ENCODE measurements at regions not wholly inside any gene's neighbourhood (a gene's known extent, or its start where the extent isn't known, plus 50 kb on each side); places are given as distances from the start of the nearest gene placed in this dataset.

DNA sequence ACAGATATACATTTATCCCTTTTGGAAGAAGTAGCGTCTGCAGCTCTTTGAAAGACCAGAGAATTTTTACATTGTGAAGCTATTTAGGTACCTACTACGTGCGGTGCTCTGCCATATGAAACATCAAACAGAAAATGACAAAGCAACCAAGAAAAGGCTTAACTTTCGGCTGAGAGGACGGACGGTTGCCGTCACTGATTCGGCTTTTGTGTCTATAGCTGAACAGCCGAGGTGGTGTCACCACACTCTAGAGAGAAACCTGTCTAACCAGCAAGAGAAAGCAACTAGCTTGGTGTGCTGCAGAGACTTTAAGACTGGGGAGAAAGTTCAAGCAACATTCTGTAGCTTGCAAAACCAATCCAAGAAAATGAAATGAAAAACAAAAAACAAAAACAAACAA, 145.5 kb downstream of the SHOX start:
- TF ChIP-seq JUNB (IDR thresholded peaks at IDR 0.05; ENCODE audit: unreplicated experiment) = no peak
- TF ChIP-seq, protein P1, sequence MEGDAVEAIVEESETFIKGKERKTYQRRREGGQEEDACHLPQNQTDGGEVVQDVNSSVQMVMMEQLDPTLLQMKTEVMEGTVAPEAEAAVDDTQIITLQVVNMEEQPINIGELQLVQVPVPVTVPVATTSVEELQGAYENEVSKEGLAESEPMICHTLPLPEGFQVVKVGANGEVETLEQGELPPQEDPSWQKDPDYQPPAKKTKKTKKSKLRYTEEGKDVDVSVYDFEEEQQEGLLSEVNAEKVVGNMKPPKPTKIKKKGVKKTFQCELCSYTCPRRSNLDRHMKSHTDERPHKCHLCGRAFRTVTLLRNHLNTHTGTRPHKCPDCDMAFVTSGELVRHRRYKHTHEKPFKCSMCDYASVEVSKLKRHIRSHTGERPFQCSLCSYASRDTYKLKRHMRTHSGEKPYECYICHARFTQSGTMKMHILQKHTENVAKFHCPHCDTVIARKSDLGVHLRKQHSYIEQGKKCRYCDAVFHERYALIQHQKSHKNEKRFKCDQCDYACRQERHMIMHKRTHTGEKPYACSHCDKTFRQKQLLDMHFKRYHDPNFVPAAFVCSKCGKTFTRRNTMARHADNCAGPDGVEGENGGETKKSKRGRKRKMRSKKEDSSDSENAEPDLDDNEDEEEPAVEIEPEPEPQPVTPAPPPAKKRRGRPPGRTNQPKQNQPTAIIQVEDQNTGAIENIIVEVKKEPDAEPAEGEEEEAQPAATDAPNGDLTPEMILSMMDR (conservative IDR thresholded peaks at IDR 0.05; ENCODE audit: low read depth in 2 of 2) = no peak
- TF ChIP-seq, protein P2, sequence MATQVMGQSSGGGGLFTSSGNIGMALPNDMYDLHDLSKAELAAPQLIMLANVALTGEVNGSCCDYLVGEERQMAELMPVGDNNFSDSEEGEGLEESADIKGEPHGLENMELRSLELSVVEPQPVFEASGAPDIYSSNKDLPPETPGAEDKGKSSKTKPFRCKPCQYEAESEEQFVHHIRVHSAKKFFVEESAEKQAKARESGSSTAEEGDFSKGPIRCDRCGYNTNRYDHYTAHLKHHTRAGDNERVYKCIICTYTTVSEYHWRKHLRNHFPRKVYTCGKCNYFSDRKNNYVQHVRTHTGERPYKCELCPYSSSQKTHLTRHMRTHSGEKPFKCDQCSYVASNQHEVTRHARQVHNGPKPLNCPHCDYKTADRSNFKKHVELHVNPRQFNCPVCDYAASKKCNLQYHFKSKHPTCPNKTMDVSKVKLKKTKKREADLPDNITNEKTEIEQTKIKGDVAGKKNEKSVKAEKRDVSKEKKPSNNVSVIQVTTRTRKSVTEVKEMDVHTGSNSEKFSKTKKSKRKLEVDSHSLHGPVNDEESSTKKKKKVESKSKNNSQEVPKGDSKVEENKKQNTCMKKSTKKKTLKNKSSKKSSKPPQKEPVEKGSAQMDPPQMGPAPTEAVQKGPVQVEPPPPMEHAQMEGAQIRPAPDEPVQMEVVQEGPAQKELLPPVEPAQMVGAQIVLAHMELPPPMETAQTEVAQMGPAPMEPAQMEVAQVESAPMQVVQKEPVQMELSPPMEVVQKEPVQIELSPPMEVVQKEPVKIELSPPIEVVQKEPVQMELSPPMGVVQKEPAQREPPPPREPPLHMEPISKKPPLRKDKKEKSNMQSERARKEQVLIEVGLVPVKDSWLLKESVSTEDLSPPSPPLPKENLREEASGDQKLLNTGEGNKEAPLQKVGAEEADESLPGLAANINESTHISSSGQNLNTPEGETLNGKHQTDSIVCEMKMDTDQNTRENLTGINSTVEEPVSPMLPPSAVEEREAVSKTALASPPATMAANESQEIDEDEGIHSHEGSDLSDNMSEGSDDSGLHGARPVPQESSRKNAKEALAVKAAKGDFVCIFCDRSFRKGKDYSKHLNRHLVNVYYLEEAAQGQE (IDR thresholded peaks at IDR 0.05; ENCODE audit: unreplicated experiment) = no peak
- no peak for TF ChIP-seq EZH2 (IDR thresholded peaks at IDR 0.05; ENCODE audit: low read depth, unreplicated experiment)
- no peak for TF ChIP-seq ZNF114 (CRISPR knock-in tag; IDR thresholded peaks at IDR 0.05)
- no peak for TF ChIP-seq POLR2AphosphoS5 (IDR thresholded peaks at IDR 0.05; ENCODE audit: low read depth)

Data from GM23338 (cell line).